Stimulated activated naive B cell treated with anti-CD40 and anti-IgM and Interleukin-4, amounts not matched to agents 10 μg/mL and 1 μg/mL and 100 μg/mL, for 72 hours (primary cell): ENCODE measurements at regions not wholly inside any gene's neighbourhood (a gene's known extent, or its start where the extent isn't known, plus 50 kb on each side); places are given as distances from the start of the nearest gene placed in this dataset.
A peak's percentile ranks its signal among the peaks of the same experiment; 100 is the strongest.

Experiments
- ATAC-seq, 2 donors: fragments of 150-1000 bp; cut with Tn5 transposase; replicated peaks; 2 replicates each; pipeline ENCODE4 v1.10.0; 2021; ENCODE audit warnings: moderate library complexity in 1 of 2
- DNase-seq: peaks from one replicate; pipeline ENCODE4 v3.0.0; 2021
- H3K27ac Mint-ChIP-seq: one replicate; pipeline ENCODE4 v1.8.0; 2022; ENCODE audit warnings: mild to moderate bottlenecking, mixed read lengths
- H3K27me3 Mint-ChIP-seq, 2 donors: one replicate each; pipeline ENCODE4 v1.8.0; 2022; ENCODE audit warnings: mixed read lengths in 2 of 2
- H3K36me3 Mint-ChIP-seq, 2 donors: one replicate each; pipeline ENCODE4 v1.8.0; 2022; ENCODE audit warnings: mixed read lengths in 2 of 2, mild to moderate bottlenecking in 1 of 2
- H3K4me1 Mint-ChIP-seq, 2 donors: one replicate each; pipeline ENCODE4 v1.8.0; 2022; ENCODE audit warnings: mixed read lengths in 2 of 2, mild to moderate bottlenecking in 1 of 2
- H3K4me3 Mint-ChIP-seq, 2 donors: one replicate each; pipeline ENCODE4 v1.8.0; 2022; ENCODE audit warnings: mild to moderate bottlenecking in 2 of 2, mixed read lengths in 2 of 2, moderate library complexity in 1 of 2
- H3K9me3 Mint-ChIP-seq, 2 donors: one replicate each; pipeline ENCODE4 v1.8.0; 2022; ENCODE audit warnings: mixed read lengths in 2 of 2, mild to moderate bottlenecking in 1 of 2

DNA sequence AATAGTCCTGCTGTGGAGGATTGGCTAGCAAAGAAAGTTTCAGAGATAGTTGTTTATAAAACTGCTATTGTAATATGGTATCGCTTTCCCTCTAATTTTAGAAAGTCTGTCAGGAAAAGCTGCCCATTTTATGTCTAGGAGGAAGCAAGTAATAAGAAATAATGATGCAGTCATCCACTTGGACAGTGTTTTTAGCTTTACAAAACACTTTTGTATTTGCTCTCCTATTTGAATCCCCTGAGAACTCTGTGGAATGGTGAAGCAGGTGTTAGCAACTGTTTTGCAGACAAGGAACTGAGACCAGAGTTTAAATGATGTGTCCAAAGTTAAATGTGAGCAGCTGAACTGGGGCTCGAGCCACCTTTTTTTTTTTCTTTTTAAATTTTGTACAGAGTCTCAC, 455.8 kb downstream of the XPNPEP1 start:
- peak; percentile 36 to 51 for ATAC-seq
- DNase-seq = no peak
- H3K27me3 Mint-ChIP-seq = peaks cover 0 to 5% of the 10 kb centered on the region in 2 donors
- H3K36me3 Mint-ChIP-seq = no peaks in the 10 kb centered on the region
- H3K4me1 Mint-ChIP-seq = peaks cover 0 to 4% of the 10 kb centered on the region in 2 donors
- H3K27ac Mint-ChIP-seq = no peak overlapping the region
- no peak overlapping the region for H3K4me3 Mint-ChIP-seq
- no peaks in the 10 kb centered on the region for H3K9me3 Mint-ChIP-seq

DNA sequence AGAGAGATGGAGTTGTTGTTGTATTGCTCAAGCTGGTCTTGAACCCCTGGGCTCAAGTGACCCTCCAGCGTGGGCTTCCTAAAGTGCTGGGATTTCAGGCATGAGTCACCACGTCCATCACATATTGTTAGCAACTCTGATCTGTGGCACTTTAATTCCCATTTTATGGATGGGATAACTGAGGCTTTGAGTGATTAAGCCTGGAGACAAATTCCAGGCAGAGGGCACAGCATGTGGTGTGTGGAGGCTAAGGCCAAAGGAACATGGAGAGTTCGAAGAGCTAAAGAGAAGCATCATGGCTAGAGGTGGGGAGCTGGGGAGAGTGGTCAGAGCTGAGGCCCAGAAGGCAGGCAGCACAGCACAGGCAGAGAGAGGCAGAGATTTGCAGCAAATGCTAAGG, 458.4 kb downstream of the XPNPEP1 start:
- no peak overlapping the region for H3K4me3 Mint-ChIP-seq
- no peak for ATAC-seq
- H3K9me3 Mint-ChIP-seq = peaks cover 0 to 5% of the 10 kb centered on the region in 2 donors
- H3K27ac Mint-ChIP-seq = no peak overlapping the region
- peaks cover 5 to 8% of the 10 kb centered on the region in 2 donors for H3K27me3 Mint-ChIP-seq
- peaks cover 0 to 4% of the 10 kb centered on the region in 2 donors for H3K4me1 Mint-ChIP-seq
- H3K36me3 Mint-ChIP-seq = no peaks in the 10 kb centered on the region
- DNase-seq = no peak

DNA sequence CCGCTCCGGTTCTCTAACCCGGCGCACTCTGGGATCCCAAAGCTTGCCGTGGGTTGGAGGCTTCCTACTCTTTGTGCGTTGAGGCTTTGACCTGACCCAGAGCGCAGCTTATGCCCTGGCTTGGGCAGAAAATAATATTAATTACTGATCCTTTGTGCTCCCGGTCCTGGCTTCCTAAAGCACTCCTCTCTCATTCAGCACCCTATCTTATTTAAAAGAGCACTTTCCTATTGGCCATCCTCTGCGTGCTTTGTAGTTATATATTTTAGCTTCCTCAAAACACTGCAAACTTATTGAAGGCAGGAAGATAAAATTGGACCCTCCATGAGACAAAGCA, 466.0 kb downstream of the XPNPEP1 start:
- DNase-seq = no peak
- no peaks in the 10 kb centered on the region for H3K4me1 Mint-ChIP-seq
- no peak overlapping the region for H3K27ac Mint-ChIP-seq
- peaks cover 34 to 47% of the 10 kb centered on the region in 2 donors for H3K27me3 Mint-ChIP-seq
- H3K36me3 Mint-ChIP-seq = no peaks in the 10 kb centered on the region
- no peak overlapping the region for H3K4me3 Mint-ChIP-seq
- no peak for ATAC-seq
- peaks cover 0 to 5% of the 10 kb centered on the region in 2 donors for H3K9me3 Mint-ChIP-seq

DNA sequence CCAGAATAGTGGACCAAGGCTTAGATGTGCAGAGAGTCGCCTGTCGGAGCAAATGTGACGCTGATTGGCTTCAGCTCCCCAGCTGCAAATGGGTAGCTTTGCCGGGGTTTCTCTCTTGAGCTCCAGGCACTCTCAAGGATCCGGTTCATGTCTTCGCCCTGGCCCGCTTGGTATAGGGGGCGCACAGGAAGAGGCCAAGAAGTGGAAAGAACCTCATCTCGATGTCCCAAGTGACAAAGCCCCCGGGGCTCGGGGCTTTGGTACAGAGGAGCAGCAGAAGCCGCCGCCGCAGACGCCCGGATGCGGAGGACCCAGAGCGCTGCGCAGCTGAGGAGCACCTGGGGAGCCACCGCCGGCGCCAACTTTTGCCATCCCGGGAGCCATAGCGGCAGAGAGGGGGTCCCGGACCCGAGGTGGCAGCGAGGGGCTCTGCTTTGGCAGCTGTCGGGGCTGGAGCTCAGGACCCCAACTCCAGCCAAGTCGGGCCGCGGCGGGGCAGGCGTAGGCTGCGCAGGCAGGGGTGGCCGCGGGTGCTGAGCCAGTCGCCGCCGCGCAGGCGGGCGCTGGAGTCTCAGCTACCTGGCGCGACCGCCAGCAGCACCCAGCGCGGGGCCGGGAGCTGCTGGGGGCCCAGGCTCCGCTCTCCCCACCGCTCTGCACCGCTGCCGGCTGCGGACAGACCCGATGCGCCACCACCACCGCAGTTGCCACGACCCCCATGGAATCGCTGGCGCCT, 466.6 kb downstream of the XPNPEP1 start:
- ATAC-seq (no peak), DNase-seq (no peak)
- Mint-ChIP-seq H3K9me3 (peaks cover 0 to 5% of the 10 kb centered on the region in 2 donors), H3K27me3 (peaks cover 34 to 47% of the 10 kb centered on the region in 2 donors), H3K4me3 (no peak overlapping the region), H3K36me3 (no peaks in the 10 kb centered on the region), H3K4me1 (no peaks in the 10 kb centered on the region), H3K27ac (no peak overlapping the region)

DNA sequence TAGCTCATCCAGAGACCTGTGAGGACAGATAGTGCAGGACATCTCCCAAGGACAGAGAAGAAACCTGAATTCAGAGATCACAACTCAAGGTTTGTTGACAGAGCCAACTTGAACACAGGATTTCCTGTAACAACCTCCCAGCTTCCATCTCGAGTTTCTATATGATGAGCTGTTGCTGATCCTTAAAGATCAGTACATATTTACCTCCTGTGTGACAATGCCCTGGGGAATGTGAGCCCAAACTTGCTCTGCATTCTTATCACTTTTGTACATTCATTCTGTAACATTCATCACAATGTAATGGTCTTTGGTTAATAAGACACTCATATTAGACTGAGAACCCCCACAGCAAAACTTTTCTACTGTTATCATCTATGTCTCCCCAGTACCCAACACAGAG, 468.6 kb downstream of the XPNPEP1 start:
- Mint-ChIP-seq H3K4me3 (no peak overlapping the region), H3K27ac (no peak overlapping the region), H3K9me3 (no peaks in the 10 kb centered on the region), H3K36me3 (no peaks in the 10 kb centered on the region), H3K27me3 (peaks cover 28 to 39% of the 10 kb centered on the region in 2 donors), H3K4me1 (no peaks in the 10 kb centered on the region)
- DNase-seq (no peak), ATAC-seq (no peak)

DNA sequence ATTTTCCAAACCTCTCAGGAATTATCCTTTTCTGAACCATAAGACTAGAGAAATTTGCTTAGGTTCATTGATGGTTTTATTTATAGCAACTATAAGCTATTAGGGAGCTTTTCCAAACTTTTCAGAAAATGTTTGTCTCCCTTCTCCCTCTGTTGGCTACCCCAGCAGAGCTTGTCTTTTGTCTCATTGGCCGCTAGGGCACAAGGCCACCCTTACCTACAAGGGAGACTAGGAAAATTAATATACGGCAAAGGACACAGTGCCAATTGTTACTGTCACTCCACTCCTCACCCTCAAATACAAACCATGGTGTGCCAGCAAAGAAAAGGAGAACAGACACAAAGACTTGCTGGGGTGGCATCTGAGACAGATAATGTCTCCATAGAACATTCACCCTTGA, 471.4 kb downstream of the XPNPEP1 start:
- Mint-ChIP-seq H3K27ac (no peak overlapping the region), H3K4me1 (no peaks in the 10 kb centered on the region), H3K27me3 (peaks cover 11 to 14% of the 10 kb centered on the region in 2 donors), H3K4me3 (no peak overlapping the region), H3K9me3 (no peaks in the 10 kb centered on the region), H3K36me3 (no peaks in the 10 kb centered on the region)
- no peak for DNase-seq
- no peak for ATAC-seq

DNA sequence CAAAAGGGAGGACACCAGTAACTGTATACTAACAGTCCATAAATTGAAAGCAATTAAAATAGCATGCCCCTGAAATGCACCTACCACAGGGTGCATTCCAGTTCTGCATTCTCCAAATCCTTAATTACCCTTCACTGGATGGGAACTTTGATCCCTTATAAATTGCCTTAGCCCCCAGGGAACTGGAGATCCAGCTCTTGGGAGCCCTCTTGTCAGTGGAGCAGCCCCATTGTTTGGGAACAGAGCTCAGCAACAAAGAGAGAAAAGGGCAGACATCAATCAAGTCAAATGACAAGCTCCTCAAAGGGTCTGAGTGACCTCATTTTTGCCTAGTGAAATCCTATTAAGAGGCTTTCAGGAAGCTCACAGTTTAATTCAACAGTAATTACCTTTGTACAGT, 472.6 kb downstream of the XPNPEP1 start:
- no peak overlapping the region for H3K27ac Mint-ChIP-seq
- no peaks in the 10 kb centered on the region for H3K36me3 Mint-ChIP-seq
- H3K27me3 Mint-ChIP-seq = peaks cover 2 to 8% of the 10 kb centered on the region in 2 donors
- H3K9me3 Mint-ChIP-seq = no peaks in the 10 kb centered on the region
- no peak for DNase-seq
- H3K4me1 Mint-ChIP-seq = no peaks in the 10 kb centered on the region
- no peak overlapping the region for H3K4me3 Mint-ChIP-seq
- no peak for ATAC-seq

DNA sequence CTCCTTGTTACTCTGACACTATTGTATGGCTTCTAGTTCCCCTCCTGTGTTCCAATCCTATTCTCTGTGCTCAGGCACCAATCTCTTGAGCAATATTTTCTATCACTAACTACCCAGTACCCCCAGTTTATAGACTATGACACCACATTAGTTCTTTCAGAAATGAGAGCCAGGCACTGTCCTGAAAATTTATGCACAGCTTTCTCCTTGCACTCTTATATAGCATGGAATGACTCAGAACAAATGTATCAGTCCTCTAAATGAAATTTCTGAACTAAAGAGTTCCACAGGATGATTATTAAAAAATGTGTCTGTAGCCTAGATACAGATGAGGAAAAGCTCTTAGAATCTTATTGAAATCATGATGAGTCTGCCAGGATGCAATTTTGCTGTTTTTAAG, 489.9 kb downstream of the XPNPEP1 start:
- Mint-ChIP-seq H3K27me3 (no peaks in the 10 kb centered on the region), H3K27ac (no peak overlapping the region), H3K4me1 (no peaks in the 10 kb centered on the region), H3K4me3 (no peak overlapping the region), H3K9me3 (no peaks in the 10 kb centered on the region), H3K36me3 (no peaks in the 10 kb centered on the region)
- no peak for ATAC-seq
- DNase-seq = no peak

DNA sequence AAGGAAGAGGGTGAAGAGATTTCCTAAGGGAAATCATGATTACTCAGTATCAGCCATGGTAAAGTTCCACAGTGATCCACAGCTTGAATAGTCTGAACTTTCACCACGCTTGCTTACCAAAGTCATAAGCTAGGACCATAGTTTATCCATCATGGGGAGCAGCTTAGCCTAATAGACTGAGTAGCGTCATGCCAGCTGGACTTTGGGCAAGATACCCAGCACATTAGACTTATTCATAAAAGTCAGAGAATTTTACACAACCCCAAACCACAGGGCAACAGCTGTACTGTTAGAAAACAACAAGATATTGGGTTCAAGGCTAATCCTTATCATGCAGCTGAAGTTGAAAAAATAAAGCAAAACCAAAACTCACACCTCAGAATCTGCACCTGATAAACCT, 491.0 kb downstream of the XPNPEP1 start:
- Mint-ChIP-seq H3K4me3 (no peak overlapping the region), H3K9me3 (no peaks in the 10 kb centered on the region), H3K36me3 (no peaks in the 10 kb centered on the region), H3K27ac (no peak overlapping the region), H3K27me3 (no peaks in the 10 kb centered on the region), H3K4me1 (no peaks in the 10 kb centered on the region)
- DNase-seq (no peak), ATAC-seq (no peak)

DNA sequence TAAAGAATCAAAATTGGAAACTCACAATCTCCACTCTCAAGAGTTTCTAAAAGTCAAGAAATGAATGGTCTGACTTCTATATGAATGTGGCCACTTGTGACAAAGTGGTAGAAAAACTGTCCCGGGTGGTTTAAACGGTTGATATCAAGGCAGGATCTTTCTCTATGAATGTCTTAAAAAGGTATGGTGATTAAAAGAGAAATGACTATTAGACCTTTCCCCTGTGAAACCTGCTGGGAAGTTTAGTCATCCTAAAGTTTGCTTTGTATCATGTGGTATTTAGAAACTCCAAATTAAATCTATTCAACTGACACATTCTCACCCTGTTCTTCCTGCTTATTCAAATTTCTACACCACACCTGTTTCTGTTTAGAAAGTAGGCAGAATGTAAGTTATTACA, 492.5 kb downstream of the XPNPEP1 start:
- ATAC-seq (no peak), DNase-seq (no peak)
- Mint-ChIP-seq H3K27ac (no peak overlapping the region), H3K4me1 (no peaks in the 10 kb centered on the region), H3K4me3 (no peak overlapping the region), H3K36me3 (no peaks in the 10 kb centered on the region), H3K9me3 (no peaks in the 10 kb centered on the region), H3K27me3 (no peaks in the 10 kb centered on the region)

DNA sequence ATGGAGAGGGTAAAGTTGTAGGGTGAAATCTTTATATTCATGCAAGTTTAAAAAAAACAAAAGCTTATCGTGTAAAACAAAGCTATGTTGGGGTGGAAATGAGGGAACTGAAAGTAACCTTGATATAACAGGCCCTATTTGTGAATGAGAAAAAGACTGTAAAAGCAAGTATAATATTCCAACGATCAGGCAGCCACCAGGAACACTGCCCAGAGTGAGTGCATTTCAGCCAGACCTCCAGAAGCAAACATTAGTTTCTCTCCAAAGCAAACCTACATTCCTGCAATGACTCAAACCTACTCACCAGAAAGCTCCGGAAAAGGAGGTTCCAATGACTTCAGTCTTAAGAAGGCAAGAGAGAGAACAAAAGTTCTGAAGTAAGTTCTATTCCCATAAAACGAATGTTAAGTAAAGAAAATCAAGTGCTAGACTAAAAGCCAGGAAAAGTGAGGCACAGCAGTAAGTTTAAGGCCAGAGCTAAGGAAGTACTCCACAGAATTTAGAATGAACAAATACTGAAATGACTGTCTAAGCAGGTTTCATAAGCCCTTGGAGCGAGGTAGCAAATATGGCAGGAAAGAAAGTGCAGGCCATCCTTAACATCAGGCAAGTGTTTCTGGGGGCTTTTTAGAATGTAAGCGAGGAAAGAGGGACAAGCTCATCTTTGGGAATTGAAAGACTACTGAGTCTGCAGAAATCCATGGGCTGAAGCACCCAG, 493.1 kb downstream of the XPNPEP1 start:
- H3K27ac Mint-ChIP-seq = no peak overlapping the region
- no peaks in the 10 kb centered on the region for H3K4me1 Mint-ChIP-seq
- DNase-seq = no peak
- H3K27me3 Mint-ChIP-seq = no peaks in the 10 kb centered on the region
- H3K36me3 Mint-ChIP-seq = no peaks in the 10 kb centered on the region
- H3K9me3 Mint-ChIP-seq = no peaks in the 10 kb centered on the region
- no peak for ATAC-seq
- no peak overlapping the region for H3K4me3 Mint-ChIP-seq

DNA sequence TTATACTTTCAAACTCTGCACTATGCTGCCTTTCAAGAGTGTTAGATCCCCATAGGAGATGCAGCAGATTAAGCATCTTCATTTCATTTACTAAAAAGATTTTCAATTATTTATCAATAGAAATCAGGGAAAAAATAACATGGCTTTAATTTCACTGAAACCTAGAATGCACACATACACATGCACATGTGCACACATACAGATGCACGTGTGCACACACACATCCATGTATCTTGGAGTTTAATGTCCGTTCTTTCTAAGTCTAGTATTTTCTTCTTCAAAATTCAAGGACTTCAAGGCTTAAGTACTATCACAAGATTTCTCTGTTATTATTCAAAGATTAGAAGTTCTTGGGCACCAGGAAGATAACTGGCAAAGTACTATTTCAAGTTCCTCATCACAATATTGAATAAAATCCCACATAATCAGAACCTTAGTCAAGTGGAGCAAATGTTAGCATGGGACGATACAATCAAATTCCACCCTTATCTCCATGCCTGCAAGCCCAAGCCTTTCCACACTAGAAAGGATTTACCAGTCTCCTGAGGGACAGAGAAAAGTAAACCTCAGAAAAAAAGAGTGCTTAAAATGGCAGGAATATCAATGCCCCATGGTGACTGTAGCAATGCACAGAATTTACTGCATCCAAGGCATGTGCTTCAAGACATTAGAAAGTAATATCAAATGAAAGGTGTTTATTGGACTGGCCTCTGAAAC, 494.4 kb downstream of the XPNPEP1 start:
- H3K36me3 Mint-ChIP-seq = no peaks in the 10 kb centered on the region
- H3K4me1 Mint-ChIP-seq = no peaks in the 10 kb centered on the region
- no peak for DNase-seq
- H3K9me3 Mint-ChIP-seq = no peaks in the 10 kb centered on the region
- no peak overlapping the region for H3K4me3 Mint-ChIP-seq
- no peaks in the 10 kb centered on the region for H3K27me3 Mint-ChIP-seq
- ATAC-seq = no peak
- no peak overlapping the region for H3K27ac Mint-ChIP-seq

DNA sequence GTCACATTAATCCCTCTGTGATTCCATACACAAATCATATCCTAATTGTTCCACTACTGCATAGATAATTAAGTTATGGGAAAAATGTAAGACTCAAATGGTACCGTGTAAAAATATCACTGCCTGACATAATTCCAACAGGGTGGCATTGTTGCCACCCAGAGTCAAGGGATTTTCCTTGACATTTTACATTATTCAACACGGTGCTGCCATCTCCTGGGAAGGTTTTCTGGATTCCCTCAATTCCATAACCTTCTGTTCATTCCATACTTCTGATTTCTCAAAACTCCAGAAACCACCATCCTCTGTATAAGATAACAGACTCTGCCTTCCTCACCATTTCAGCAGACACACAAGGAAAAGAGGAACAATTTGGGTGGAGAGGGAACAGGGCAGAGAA, 495.9 kb downstream of the XPNPEP1 start:
- Mint-ChIP-seq H3K4me1 (no peaks in the 10 kb centered on the region), H3K9me3 (no peaks in the 10 kb centered on the region), H3K27ac (no peak overlapping the region), H3K27me3 (no peaks in the 10 kb centered on the region), H3K36me3 (no peaks in the 10 kb centered on the region), H3K4me3 (no peak overlapping the region)
- ATAC-seq (no peak), DNase-seq (no peak)

DNA sequence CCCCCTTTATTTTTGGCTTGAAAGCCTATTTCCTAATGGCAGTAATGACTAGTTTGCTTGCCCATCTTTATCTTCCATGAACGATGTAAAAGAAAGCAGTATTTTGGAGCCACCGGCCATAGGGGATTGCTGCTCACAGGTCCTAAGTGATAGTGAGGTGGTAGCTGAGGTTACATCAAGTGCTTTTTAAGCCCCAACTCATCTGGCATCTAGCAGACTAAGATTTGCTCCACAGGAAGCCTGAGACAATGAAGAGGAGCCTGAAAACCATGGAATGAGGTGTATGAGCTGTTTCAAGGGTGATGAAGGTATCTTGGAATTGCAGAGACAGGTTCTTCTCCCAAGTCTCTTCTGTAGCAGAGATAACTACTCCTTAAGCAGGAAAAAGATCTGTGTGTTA, 496.3 kb downstream of the XPNPEP1 start:
- no peaks in the 10 kb centered on the region for H3K27me3 Mint-ChIP-seq
- ATAC-seq = no peak

DNA sequence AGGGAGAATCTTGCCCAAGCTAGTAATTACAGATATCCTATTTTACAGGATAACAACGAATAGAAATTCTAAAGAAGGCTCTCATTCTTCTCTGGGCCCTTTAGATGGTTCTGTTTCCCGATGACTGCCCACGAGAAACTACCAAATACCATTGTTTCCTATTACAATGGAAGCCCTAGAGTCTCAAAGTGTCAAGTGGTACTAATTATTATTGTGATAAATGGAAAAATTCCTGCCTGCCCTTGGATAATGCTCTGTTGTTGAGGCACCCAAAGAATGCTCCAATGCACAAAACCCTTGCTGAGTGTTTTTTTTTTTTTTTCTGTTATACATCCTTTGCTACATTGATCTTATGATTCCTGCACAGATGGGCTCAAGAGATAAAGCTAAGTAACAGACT, 504.5 kb downstream of the XPNPEP1 start:
- Mint-ChIP-seq H3K27me3 (no peaks in the 10 kb centered on the region), H3K4me3 (no peak overlapping the region), H3K36me3 (no peaks in the 10 kb centered on the region), H3K9me3 (no peaks in the 10 kb centered on the region), H3K27ac (no peak overlapping the region), H3K4me1 (no peaks in the 10 kb centered on the region)
- ATAC-seq = no peak
- DNase-seq = no peak

More for the DNA sequence above, 496.3 kb downstream of the XPNPEP1 start:
- Mint-ChIP-seq H3K4me3 (no peak overlapping the region), H3K4me1 (no peaks in the 10 kb centered on the region), H3K9me3 (no peaks in the 10 kb centered on the region), H3K36me3 (no peaks in the 10 kb centered on the region), H3K27ac (no peak overlapping the region)
- DNase-seq = no peak
